AML-193 (cell line): ENCODE measurements at regions not wholly inside any gene's neighbourhood (a gene's known extent, or its start where the extent isn't known, plus 50 kb on each side); places are given as distances from the start of the nearest gene placed in this dataset.

Source experiments
- DNase-seq, 2 experiments: peaks; one replicate each; lab custom pipeline; 2025; lab: John Stamatoyannopoulos, UW

DNA sequence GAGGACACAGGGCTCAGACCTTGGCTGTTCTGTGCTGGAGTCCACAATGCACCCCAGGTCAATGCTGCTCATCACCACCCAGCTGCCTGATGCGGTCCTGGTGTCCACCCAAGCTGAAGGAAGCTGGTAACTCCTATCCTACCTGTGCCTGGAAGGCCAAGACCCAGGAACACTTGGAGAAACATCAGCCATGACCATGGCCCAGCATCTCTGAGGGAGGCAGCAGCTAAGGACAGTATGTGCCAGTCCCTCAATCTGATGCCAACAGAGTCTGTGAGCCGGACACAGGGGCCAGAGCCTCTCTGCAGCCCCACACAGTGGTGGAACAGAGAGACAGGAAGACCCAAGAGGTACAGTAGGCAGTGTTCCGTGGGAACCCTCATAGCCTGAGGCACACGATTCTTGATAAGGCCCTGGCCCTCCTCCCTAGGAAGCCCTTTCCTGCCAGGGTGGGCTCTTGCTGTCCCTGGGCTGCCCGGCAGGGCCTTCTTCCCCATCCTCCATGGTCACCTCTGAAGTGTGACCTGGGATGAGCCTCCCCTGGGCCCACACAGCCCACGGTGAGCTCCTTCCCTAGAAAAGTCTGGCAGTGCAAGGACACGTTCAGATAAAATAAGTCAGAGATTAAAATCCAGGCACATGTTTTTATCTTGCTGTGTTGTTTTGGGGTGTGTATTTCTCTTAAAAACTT, 170.7 kb downstream of the THBS2 start:
- DNase-seq: no peak

DNA sequence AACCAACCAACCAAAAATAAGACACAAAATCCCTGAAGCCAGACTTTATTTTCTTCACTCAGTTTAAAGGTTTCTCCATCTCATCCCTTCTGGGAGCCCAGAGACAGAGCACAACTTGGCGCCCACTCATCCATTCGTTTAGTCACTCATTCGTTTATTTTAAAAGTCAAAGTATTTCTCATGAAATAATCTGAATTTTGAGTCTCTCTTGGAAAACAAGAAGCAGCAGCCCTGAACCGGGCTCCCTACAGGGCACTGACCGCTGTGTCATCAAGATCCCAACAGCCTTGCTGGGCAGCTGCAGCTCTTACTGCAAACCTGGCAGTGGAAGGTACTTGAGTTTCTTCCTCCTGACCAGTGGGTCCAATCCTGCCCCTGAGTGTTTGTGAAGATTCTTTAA, 171.6 kb downstream of the THBS2 start:
- DNase-seq: no peak

- DNase-seq: no peak
These were observed 172.4 kb downstream of the THBS2 start for GRCh38 chr6:169081248-169081647.

DNA sequence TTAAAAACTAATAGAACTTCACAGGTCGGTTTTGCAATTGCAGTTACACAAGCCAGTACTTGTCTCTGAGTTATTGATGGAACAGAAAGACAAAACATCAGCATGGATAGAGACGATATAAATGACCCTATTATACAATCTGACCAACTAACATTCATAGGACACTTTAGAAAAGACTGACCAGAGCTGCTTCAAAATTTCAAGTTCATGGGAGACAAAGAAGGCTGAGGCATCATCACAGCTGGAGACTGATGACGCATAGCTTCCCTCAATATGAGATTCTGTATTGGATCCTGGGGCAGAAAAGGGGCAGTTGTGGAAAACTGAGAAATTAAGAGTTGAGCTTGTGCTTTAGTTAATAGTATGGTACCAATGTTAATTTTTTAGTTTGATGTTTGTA, 174.0 kb downstream of the THBS2 start:
- DNase-seq: no peak

DNA sequence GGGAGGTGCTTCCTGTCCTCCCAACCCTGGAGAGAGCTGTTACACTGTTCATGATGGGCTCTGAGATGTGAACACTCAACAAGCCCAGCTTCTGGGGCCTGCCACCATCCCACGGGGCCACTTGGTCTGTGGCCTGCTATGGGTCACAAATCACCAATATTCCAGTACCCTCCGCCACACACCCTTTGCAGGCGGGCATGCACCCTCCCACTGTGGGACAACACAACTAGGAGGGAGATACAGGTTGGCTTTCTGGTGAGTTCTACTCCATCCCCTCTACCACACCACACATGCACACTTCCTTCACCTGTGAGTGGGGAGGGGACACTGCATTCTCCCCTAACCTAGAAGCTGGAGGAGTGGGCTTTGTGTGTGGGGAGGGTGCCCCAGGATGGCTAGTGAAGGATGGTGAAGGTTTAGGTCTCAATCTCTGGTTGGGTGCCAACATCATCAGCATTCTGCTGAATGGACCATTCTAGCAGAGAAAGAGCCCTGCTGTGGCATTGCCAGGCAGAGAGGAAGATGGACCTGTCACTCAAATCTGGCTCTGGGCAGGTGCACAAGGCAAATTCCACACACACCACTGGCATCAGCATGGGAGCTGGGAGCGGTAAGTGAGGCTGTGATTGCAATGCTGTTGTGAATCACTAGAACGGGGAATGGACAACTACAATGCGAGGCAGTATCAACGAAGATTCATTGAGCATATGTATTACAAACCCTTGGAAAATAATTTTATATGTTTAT, 175.1 kb downstream of the THBS2 start:
- no peak for DNase-seq

DNA sequence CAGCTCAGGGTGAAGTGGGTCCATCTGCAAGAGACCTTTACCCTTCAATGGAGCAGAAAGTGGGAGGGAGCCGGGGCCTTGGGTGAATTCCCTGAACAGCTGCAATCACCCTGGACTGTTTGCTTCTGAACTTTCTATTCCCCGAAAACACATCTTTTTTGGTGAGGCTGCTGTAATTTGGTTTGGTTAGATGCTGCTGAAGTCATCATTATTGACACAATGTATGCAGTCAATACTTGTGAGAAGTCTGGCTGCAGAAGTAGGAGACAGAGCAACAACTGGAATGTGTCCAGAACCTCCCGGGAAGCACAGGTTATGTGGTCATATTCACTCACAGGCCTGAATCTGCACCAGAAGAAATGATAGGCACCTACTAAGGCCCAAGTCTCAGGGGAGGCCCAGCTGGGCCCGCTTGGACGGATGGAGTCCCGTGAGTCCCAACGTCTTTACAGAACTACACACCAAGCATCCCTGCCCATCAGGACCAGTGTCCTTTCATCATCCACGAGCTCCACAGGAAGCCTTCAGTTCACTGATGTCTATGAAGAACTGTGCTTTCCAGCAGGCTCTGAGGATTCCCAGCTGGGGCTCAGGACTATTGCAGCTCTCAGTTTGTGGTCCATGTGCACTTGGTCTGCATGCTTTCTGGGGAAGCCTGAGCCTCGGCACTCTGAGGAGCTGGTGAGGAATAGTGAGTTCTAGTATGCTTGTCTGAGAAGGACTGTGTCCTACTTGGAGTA, 177.6 kb downstream of the THBS2 start:
- no peak for DNase-seq

GRCh38 chr6:169075211-169075914, 178.3 kb downstream of the THBS2 start:
- no peak for DNase-seq

GRCh38 chr6:169074526-169074925, 179.1 kb downstream of the THBS2 start:
- no peak for DNase-seq

DNA sequence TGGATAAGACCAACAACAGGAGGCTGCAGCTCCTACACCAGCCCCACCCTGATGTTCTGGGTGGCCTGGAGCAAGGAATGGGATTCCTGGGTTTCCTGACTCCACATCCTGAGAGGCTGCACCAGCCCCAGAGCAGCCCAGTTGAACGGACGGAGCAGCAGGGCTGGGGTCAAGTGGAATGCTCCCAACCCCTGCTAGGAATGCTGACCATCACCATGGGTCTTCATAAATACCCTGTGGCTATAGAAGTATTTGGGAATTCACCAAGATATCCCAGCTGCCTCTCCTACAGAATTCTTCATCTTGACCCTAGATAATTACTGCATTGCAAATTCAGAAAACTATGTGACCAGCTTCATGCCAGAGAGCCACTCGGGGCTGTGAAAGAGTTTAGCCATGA, 180.3 kb downstream of the THBS2 start:
- no peak for DNase-seq

GRCh38 chr6:169072127-169073042, 181.3 kb downstream of the THBS2 start:
- no peak for DNase-seq

GRCh38 chr6:169071394-169071793, 182.3 kb downstream of the THBS2 start:
- no peak for DNase-seq

- no peak for DNase-seq
These were observed 183.0 kb downstream of the THBS2 start for GRCh38 chr6:169070506-169071176.

DNA sequence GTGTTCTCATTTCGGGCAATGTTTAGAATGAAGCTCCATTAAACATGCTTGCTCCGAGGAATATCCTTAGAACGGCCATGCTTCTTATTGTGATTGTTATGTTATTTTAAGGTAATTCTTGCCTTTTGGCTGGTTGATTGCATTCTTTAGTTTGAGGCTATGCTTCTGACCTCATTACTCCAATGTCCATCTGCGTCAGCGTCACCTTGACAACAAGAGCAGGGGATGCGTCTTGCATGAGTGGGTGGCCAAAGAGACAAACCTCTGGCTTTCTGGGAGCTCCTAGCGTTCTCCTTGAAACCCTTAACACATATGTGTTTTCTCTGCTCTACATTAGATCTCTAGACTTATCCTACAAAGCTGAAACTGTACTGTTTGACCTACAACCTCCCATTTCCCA, 184.3 kb downstream of the THBS2 start:
- DNase-seq: no peak

DNA sequence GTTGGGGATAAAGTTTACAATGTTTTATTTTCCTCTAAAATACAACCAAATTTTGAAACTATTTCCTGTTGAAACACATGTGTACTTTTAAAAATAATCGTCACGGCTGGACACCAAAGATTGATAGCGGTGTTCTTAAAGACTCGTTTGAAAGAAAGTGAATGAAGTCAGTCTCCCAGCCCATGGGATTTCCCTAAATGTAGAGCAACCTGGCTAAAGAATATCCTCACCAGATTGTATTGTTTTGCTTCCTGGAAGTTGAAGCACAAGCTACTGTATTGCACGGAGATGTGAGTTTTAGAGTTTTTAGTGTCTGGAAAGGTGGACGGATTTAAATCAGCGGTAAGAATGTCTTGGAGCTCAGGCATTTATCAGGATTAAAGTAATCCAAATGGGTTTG, 189.5 kb downstream of the THBS2 start:
- DNase-seq: no peak

- DNase-seq: no peak
These were observed 191.4 kb downstream of the THBS2 start for GRCh38 chr6:169062272-169062671.

- no peak for DNase-seq
These were observed 195.0 kb downstream of the THBS2 start for GRCh38 chr6:169058634-169059033.

DNA sequence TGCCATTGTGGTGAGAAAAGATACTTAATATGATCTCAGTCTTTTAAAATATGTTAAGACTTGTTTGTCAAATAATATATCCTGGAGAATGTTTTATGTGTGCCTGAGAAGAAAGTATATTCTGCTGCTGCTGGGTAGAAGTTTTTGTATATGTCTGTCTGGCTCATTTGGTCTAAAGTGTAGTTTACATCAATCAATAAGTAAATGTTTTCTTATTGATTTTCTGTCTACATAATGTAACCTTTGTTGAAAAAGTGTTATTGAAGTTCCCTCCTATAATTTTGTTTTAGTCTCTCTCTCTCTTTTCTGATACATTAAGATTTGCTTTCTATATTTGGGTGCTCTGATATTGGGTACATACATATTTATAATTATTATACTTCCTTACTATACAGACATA, 201.2 kb downstream of the THBS2 start:
- DNase-seq: no peak

DNA sequence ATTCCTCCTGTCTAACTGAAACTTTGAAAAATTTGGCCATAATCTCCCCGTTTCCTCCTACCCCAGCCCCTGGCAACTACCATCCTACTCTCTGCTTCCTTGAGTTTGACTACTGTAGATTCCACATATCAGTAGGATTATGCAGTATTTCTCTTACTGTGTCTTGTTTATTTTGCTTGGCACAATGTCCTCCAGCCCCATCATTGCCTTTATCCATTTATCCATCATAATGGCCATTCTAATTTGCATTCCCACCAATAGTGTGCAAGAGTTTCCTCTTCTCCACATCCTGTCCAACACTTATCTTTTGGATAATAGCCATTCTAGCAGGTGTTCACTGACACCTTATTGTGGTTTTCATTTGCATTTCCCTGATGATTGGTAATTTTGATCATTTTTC, 202.3 kb downstream of the THBS2 start:
- no peak for DNase-seq

GRCh38 chr6:169048865-169049205, 204.8 kb downstream of the THBS2 start:
- DNase-seq: no peak

DNA sequence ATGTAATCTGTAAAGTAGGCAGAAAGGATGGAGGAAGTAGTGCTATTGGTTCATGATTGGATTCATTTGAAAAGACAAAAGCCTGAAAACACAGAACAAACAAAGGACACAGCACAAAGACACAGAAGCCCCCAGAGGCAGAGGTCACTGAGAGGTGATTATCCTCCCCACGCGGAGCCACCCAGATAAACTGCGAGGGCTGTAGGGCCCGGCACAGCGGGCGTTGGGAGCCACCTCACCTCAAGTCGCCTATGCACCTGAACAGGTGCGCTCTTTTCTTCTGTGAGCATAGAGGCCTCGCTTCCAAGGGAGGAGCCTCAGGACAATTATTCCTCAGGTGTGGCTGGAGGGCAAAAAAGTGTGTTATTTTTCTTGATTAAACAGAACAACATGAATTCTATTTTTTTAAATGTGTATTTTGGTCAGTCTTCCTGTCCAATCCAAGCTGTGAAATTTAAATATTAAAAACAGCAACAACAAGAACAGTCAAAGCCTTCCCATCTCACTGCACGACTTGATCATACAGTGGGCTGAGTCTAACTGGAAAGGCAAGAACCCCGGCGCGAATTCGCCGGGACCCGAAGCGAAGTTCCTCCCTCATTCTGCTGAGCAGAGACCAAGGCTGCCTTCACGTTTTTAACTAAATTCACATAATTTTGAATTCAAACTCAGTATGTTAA, 205.3 kb downstream of the THBS2 start:
- no peak for DNase-seq
